Fibroblast of skin of abdomen (primary cell): ENCODE measurements at regions not wholly inside any gene's neighbourhood (a gene's known extent, or its start where the extent isn't known, plus 50 kb on each side); places are given as distances from the start of the nearest gene placed in this dataset.
"Not testable (repeated sequence)": the region's sequence is repeated elsewhere in the genome, so short reads cannot be mapped to it uniquely, and the experiment has no call there.

Source experiments
- DNase-seq: peaks from one replicate; pipeline ENCODE4 v3.0.0-alpha.2; 2013

DNA sequence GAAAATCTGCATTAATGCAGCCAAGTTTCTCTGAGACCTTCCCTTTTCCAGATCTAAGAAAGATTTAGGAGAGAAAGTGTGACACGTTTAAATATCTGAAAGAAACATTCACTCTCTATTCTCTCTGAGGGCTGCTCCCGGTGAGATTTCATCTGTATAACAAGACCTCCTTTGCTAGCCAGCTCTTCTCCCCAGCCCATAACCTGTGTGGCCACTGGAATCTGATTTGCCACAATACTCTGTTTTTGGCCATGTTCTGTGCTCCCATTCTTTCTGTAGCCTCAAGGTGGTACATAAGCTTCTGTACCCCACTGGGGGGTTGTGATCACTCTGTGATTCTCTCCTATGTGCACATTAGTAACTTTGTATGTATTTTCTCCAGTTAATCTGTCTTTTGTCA, 291.0 kb upstream of the SEMA6A start:
- no peak for DNase-seq

DNA sequence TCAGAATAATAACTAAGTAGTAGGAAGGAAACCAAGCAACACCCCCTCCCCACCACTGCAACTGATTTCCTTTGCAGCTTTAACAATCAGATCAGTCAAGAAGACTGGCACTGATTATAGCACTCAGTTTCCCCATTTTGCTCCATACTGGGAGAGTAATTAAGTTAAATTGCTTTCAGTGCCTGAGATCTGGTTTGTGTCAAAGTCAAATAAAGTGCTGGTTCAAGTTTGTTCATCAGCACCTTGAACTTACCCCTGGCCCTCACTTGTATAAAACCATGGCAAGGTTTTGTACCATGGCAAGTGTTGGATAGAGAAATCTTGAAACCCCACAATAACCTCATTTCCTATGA, 290.2 kb upstream of the SEMA6A start:
- DNase-seq, result no peak

DNA sequence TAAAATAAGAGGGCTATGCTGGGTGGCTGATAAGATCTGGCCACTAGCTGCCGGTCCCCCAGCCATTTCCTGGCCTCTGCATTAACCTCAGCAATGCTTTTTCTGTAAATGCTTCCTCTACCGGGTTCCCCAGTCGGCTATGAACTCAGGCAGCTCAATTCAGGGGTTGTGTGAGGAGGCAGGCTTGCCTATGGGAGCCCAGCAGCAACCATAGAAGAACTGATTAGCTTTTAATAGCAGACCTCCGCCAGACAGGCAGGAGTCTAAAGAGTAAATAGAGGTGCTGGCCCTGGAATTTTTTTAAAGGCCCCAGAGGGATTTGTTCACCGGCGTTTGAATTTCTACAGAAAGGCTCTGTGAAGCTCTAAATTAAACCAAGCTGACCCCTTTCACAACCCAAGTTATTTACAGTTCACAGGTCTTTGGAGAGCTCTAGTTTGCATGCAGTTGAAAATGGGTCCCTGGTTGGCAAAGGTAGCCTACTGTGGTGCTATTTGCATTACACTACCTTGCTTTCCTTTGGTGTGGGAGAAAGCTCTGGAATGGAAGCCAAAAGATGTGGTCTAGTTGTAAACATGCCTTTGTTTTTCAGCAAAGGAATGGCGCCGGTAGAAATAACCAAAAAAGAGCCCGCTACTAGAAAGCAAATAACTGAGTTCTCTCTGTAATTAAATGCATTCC, 289.7 kb upstream of the SEMA6A start:
- DNase-seq, result no peak

DNA sequence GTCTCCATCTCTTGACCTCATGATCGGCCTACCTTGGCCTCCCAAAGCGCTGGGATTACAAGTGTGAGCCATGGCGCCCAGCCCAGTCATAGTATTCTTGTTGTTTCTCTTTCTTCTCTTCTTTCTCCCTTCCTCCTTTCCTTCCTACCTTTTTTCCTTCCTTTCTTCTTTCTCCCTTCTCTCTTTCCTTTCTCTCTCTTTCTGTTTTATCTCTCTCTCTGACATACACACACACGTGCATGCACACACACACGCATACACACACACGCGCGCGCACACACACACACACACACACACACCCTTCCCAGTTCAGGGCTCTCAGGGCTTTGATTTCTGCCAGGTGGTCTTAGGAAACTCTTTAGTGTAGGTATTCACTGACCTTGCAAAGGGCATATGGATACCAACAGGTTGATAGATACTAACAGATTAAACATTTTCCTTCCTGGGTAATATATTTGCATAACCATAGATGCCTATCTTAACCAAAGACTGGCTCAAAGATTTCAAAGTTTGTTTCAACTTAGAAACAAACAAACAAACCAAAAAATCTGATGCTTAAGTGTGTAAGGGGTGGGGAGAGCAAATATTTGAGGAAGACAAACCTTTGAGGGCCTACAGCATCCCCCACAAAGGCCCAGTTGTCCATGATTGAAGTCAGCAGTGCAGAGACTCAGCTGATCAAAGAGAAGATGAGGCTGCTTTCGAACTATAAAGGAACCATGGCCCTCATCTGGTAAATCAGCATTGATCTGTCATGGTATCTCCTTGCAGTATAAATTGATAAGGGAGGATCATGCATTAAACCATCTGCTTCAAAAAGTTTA, 288.2 kb upstream of the SEMA6A start:
- no peak for DNase-seq

DNA sequence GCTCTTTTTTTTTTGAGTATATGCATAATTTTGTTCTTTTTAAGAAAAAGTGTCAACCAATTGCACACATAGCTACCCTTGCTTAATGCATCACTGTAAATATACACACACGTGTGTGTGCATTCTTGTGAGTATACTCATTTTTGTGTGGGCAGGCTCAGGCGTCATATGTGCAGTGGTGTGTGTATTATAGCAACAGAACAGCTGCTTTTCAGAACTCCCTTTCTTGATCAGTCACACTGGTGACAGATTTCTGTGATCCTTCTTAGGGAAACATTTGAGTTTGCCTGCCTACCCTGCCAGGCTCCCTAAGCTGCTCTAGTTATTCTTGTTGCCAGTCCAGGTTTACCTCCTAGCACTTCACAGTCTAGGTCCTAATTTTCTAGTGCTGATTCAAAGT, 287.0 kb upstream of the SEMA6A start:
- DNase-seq, result peak; percentile 1

DNA sequence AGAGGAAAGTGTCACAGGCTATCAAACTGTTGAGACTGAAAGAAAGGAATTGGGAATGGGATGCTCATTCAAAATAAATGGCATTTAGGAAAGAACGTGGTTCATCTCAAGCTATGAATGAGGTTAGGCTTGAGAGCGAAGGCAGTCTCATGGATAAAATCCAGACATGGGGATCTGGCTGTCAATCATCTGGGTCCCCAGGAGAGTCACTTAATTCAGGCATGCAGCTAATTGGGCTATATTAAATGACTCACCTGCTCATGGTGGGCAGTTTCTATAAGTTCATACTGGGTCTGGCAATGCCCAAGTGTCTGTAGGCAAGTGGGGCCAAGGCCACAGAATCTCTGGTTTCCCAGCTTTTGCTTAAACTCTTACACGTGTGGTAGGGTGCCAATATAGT, 286.5 kb upstream of the SEMA6A start:
- no peak for DNase-seq

DNA sequence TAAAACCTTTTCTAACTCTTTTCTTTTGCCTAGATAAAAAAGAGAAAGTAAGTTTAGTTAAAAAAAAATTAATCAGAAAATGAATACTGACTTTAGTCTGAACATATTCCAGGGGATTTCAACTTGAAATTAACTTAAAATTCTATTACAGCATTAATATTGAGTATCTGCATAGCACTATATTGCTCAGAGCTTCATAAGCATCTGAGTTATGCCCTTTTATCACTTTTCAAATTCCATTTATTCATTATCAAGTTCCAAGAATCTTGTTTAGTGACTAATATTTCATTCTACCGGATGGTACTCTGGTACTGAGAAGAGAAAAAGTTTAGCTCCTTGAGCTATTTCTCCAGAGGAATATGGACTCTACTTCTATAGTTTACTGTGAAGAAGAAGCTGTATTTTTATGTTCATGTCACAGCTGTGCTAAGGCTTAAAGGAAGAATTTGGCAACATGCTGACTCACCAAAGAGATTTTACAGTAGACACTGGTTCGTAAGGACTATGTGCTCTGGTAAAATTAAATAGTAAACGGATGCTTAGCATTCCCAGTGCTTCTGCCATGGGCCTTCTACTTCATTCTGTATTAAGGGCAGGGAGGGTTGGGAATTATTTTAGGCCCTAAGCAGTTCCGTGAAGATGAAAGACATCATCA, 285.2 kb upstream of the SEMA6A start:
- DNase-seq, result peak; percentile 8

DNA sequence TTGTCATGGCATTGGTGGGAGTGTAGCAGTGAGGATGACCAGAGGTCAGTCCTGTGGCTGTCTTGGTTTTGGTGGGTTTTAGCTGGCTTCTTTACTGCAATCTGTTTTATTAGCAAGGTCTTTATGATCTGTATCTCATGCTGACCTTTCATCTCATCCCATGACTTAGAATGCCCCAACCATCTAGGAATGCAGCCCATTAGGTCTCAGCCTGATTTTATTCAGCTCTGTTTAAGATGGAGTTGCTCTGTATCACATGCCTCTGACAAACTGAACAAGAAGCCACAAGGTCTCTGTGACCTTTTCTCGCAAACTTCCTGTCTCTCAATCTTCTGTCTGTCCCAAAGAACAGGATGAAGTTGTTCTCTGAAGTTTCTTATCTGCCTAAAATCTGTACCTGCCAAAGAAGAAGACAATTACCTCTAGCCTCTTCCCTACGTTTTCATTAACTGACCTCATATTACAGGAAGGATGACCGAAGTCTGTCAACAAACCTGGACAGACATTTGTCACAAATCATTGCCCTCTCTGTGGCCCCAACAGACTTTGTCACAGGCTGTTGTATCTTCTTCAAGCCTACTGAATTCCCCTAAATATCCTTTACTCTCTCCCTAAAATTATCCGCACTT, 284.2 kb upstream of the SEMA6A start:
- DNase-seq, result no peak

DNA sequence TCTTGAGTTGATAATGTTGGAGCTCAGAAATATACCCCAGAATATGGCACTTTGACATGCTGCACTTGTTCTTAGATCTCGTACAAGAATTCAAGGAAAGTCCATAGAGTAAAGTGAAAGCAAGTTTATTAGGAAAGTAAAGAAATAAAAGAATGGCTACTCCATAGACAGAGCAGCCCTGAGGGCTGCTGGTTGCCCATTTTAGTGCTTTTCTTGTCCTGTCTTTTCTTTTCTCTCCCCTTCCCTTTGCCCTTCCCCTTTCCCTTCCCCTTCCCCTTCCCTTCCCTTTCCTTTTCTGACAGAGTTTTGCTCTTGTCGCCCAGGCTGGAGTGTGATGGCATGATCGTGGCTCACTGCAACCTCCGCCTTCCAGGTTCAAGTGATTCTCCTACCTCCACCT, 283.4 kb upstream of the SEMA6A start:
- not testable (repeated sequence) for DNase-seq

DNA sequence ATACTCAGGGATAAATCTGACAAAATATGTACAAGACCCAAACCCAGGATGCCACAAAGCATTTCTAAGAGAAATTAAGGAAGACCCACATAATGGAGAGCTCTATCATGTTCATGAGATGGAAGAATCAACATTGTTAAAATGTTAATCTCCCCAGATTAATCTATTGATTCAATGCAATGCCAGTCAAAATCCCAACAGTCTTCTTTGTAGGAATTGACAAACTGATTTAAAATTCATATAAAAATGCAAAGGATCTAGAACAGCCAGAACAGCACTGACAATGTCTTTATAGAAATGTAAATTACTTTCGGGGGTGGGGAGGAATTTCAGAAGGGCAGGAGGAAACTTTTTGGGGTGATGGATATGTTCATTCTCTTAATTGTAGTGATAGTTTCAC, 281.6 kb upstream of the SEMA6A start:
- DNase-seq, result no peak

DNA sequence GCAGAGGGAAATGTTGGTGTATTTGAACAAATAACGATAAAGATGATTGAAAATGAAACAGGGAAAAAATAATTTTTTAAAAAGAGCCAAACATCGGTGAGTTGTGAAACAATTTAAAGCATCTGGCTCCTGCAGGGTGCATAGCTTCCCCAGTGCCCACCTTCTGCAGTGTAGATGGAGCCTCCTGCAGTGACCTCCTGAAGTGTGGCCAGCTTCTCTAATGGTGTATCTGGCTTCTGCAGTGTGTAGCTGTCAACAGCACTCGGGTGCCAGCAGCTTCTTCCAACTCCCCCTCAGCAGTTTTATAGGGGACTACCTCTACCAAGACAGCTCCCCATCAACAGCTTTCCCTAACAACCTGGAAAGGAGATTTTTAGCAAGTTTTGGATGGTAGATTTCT, 279.4 kb upstream of the SEMA6A start:
- no peak for DNase-seq

DNA sequence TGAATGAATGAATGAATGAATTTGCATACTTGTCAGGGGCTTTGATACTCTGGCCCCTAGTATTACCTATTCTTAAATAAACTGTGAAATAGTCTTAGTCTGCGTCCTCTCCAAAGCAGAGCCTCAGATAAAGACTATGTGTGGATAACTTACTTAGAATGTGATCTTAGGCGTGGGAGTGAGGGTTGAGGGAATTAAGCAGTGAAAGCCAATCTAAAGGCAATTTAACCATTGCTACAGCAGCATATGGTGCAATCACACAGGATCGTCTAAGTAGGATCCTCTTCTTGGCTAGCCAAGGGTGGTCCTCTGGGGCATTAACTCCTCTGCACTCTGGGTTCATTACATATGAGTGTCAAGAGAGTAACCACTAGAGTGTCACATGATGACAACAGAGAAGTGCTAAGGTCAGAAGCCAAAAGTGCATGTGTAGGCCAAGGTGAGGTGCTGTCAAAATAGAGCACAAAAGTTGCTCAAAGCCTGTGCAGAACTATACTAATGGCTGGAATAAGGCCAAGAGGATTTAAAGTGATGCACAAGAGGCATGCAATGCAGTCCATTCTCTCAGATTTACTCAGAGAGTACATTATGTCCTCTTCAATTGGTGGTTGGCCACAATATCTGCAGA, 274.4 kb upstream of the SEMA6A start:
- no peak for DNase-seq

DNA sequence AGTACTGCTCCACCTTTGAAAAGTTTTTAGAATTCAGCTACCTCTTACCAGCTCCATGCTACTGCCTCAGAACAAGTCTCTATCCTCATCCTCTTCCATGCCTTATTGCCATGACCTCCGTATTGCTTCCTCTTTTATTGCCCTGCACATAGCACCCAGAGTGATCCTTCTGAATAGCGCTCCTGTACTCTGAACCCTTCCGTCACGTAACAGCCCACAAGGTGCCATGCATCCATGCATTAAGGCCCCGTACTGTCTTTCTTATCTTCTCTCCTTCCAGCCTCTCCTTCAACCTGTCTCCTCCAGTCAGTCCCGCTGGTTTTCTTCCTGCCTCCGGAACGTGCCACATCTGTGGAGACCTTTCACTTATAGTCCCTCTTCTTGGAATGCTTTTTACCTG, 273.3 kb upstream of the SEMA6A start:
- DNase-seq, result no peak

DNA sequence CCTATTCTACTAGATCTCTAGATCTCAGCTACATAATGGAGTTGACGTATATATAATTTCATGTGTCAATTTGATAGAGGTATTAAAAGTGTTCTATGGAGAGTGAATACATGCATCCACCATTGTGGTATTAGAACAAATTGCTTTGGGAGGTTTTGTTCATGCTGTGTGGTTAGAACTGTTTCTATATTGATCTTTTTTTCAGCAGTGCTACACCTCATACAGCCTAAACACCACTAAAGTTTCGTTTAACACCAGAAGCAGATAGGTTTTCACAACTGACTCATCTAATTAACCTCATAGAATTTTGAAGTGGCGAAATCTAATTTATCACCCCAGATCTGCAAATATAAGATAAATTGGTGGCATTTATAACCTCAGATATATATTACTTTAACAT, 269.4 kb upstream of the SEMA6A start:
- no peak for DNase-seq

DNA sequence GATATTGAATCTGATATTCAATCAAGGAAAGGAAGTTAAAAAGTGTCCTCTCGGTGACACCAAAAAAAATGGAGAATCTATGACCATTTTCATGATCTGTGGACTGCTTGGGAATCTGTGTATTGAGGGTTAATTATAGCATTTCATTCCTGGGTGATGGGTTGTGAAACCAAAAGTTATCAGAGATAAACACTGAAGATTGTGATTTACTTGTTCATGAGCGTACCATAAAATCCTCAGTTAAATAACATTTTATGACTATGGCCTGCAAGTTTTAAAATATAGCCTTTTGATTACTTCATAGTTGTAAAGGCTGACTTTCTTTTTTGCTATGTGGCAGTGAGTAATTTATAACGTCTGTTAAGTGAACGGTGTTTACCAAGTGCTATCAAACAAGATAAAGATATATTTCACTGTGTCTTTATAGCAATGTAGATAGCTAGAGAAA, 267.9 kb upstream of the SEMA6A start:
- DNase-seq, result no peak

DNA sequence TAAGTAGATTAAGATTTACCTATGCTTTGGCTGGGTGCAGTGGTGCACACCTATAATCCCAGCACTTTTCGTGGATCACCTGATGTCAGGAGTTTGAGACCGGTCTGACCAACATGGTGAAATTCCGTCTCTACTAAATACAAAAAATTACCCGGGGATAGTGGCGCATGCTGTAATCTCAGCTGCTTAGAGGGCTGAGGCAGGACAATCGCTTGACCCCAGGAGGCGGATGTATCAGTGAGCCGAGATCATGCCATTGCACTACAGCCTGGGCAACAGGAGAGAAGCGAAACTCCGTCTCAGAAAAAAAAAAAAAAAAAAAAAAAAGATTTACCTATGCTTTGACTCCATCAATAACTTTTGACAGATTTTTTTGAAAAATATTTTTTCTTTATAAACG, 267.1 kb upstream of the SEMA6A start:
- DNase-seq, result no peak

DNA sequence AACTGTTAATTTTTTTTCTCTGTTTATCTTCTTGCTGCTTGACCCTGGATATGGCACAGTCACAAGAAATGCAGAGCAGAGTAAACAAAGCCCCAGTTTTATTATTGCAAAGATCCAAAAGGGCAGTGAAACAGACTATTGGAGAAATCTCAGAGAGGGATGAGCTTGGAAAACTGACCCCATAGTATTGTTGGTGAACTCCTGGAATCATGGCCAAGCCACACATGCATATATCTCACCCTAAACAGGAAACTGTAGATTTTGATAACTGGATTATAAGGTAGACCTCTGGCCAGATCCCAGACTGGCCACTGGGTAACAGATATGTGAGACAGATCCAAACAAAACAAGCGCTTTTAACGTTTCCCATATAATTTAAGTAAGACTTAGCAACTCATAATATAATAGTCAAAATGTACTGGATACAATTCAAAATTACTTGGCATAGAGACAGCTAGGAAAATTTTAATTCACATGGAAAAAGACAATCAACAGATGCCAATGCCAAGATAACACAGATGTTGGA, 263.5 kb upstream of the SEMA6A start:
- no peak for DNase-seq

DNA sequence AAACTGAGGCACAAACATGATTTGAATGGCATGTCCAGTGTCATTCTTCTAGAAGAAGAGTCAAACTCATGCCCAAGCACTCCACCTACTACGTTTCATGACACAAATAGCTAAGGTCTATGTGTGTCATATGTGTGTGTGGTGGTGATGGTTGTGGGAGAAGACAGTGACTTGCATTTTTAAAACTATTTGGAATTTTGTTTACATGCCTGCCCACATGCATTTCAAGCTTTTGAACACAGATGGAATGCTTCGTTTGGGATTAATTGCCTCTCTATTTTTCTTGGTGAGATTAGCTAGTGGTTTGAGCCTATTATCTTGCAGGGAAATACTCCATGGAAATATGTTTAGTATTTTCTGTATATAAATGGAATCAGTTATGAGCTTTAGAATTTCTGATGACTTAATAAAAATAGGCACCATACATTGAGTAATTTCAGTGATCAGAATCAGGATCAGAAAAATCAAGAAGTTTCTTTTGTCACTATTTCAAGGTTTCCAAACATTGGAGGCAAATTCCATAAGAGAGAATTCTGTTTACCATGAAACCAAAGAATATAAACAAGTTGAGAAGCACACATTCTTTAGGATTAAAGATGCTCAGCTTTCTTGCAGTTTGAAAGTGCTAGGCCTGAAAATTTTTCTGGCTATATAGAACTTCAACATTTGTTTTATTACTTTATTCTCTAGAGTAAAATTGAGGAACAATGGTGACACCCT, 260.3 kb upstream of the SEMA6A start:
- DNase-seq, result no peak

DNA sequence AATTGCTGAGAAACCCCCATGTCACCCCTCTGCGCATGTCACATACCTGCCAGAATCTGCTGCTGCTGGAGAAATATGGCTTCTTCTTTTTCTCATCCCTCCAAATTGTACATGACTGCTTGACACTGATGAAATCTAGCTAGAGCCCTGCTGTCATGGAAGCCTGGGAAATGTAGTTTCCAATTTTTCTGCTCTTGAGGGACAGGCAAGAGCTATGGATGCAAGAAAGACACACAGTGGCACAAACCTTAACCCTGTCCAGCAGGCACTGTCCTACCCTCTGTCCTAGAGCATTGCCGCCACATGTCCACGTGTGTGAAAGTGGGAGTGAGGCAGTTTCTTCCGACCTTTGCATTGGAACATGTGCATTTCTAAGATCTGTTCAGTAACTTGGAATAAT, 255.5 kb upstream of the SEMA6A start:
- no peak for DNase-seq

DNA sequence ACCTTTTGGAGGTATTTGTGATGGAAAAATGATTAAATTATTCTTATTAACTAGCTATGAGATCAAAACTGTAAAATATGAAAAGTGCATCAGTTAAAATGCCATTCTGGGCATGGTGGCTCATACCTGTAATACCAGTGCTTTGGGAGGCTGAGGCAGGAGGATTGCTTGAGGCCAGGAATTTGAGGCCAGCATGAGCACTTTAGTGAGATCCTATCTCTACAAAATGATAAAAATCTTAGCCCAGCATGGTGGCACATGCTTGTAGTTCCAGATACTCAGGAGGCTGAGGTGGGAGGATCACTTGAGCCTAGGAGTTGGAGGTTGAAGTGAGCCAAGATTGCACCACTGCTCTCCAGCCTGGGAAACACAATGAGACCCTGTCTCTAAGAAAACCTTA, 252.5 kb upstream of the SEMA6A start:
- no peak for DNase-seq

DNA sequence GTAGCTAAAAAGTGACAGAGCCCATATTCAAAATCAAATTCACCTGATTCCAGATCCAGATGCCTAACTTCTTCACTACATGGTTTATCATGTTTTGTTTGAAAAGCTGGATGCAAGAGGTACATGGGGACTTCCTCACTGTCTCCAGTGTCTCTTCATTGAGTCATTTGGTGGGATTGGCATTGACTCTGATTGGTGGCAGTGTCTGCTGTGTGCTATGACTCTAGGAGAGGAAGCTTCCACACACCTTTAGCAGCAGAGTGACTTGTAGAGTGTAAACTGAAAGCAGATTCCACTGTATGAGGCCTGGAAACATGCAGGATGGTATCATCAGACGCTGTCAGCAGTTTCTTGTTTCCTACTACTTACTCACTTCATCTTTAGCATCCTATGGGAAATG, 250.9 kb upstream of the SEMA6A start:
- no peak for DNase-seq
